ENCODE measurements at regions not wholly inside any gene's neighbourhood (a gene's known extent, or its start where the extent isn't known, plus 50 kb on each side); places are given as distances from the start of the nearest gene placed in this dataset.

- ATAC-seq (no peak), DNase-seq (peak; percentile 16)
- H3K4me2 ChIP-seq (ENCODE audit: low read length): no peak overlapping the region
- H3K9me3 ChIP-seq (ENCODE audit: low read length): peaks cover 8% of the 10 kb centered on the region; the same call in 1 of the 2 replicates
- H3K27ac ChIP-seq (ENCODE audit: low read length): no peak overlapping the region
- H2AFZ ChIP-seq (ENCODE audit: low read length): no peak overlapping the region
- no peaks in the 10 kb centered on the region for H3K9me2 ChIP-seq (replicated peaks; ENCODE audit: low read length)
- H3K36me3 ChIP-seq (ENCODE audit: low read depth, low read length): no peaks in the 10 kb centered on the region
- H4K20me1 ChIP-seq (ENCODE audit: low read length): no peaks in the 10 kb centered on the region
- no TSS peak for BruUV-seq (replicated peaks)
- H3F3A ChIP-seq (ENCODE audit: low read length, unreplicated experiment): no peaks in the 10 kb centered on the region
- no peak overlapping the region for H3K9ac ChIP-seq (ENCODE audit: low read length)
- intact Hi-C loops (cut with micrococcal nuclease): no loop called here
- CTCF ChIA-PET: no interaction called here
- no peak overlapping the region for H3K4me3 ChIP-seq (ENCODE audit: low read length)
- POLR2A ChIA-PET (ENCODE audit: unreplicated experiment): no interaction called here
- no peaks in the 10 kb centered on the region for H3K4me1 ChIP-seq (ENCODE audit: insufficient read depth, low read length)
- H3K27me3 ChIP-seq (ENCODE audit: low read length): no peaks in the 10 kb centered on the region
- TF ChIP-seq EZH2phosphoT487 (IDR thresholded peaks at IDR 0.05; ENCODE audit: borderline replicate concordance, low read length) (no peak), CTCF (conservative IDR thresholded peaks at IDR 0.05; ENCODE audit: low read depth, low read length) (no peak), EZH2 (IDR thresholded peaks at IDR 0.05; ENCODE audit: low read length, unreplicated experiment) (no peak)
- no peaks in the 10 kb centered on the region for H3K79me2 ChIP-seq (ENCODE audit: low read length)
These were observed 267.2 kb upstream of the MTNR1B start for GRCh38 chr11:92702037-92702804.

GRCh38 chr11:92702805-92703448 is 266.5 kb upstream of the MTNR1B start:
- H2AFZ ChIP-seq (ENCODE audit: low read length): no peak overlapping the region
- no peaks in the 10 kb centered on the region for H3K4me1 ChIP-seq (ENCODE audit: insufficient read depth, low read length)
- no peak for TF ChIP-seq EZH2phosphoT487 (IDR thresholded peaks at IDR 0.05; ENCODE audit: borderline replicate concordance, low read length)
- no peak for TF ChIP-seq EZH2 (IDR thresholded peaks at IDR 0.05; ENCODE audit: low read length, unreplicated experiment)
- no peak for TF ChIP-seq CTCF (conservative IDR thresholded peaks at IDR 0.05; ENCODE audit: low read depth, low read length)
- no TSS peak for BruUV-seq (replicated peaks)
- ATAC-seq (no peak), DNase-seq (peak; percentile 32)
- H3K27me3 ChIP-seq (ENCODE audit: low read length): no peaks in the 10 kb centered on the region
- H3K9me2 ChIP-seq (replicated peaks; ENCODE audit: low read length): no peaks in the 10 kb centered on the region
- no peaks in the 10 kb centered on the region for H3F3A ChIP-seq (ENCODE audit: low read length, unreplicated experiment)
- intact Hi-C loops (cut with micrococcal nuclease): no loop called here
- H3K4me3 ChIP-seq (ENCODE audit: low read length): no peak overlapping the region
- POLR2A ChIA-PET (ENCODE audit: unreplicated experiment): no interaction called here
- no peaks in the 10 kb centered on the region for H3K79me2 ChIP-seq (ENCODE audit: low read length)
- H3K36me3 ChIP-seq (ENCODE audit: low read depth, low read length): no peaks in the 10 kb centered on the region
- no peak overlapping the region for H3K9ac ChIP-seq (ENCODE audit: low read length)
- H4K20me1 ChIP-seq (ENCODE audit: low read length): no peaks in the 10 kb centered on the region
- CTCF ChIA-PET: no interaction called here
- H3K4me2 ChIP-seq (ENCODE audit: low read length): no peak overlapping the region
- H3K9me3 ChIP-seq (ENCODE audit: low read length): peaks cover 8% of the 10 kb centered on the region; the same call in 1 of the 2 replicates
- H3K27ac ChIP-seq (ENCODE audit: low read length): peak overlapping the region; percentile 28

- ChIA-PET POLR2A (ENCODE audit: unreplicated experiment) (no interaction called here), CTCF (no interaction called here)
- Histone ChIP-seq H3K79me2 (ENCODE audit: low read length) (no peaks in the 10 kb centered on the region), H3K27ac (ENCODE audit: low read length) (peak overlapping the region; percentile 28), H3K4me1 (ENCODE audit: insufficient read depth, low read length) (no peaks in the 10 kb centered on the region), H3K27me3 (ENCODE audit: low read length) (no peaks in the 10 kb centered on the region), H2AFZ (ENCODE audit: low read length) (no peak overlapping the region), H3K4me2 (ENCODE audit: low read length) (no peak overlapping the region), H3K4me3 (ENCODE audit: low read length) (no peak overlapping the region), H3K9me3 (ENCODE audit: low read length) (peaks cover 8% of the 10 kb centered on the region; the same call in 1 of the 2 replicates), H3F3A (ENCODE audit: low read length, unreplicated experiment) (no peaks in the 10 kb centered on the region), H3K36me3 (ENCODE audit: low read depth, low read length) (no peaks in the 10 kb centered on the region), H3K9me2 (replicated peaks; ENCODE audit: low read length) (no peaks in the 10 kb centered on the region), H3K9ac (ENCODE audit: low read length) (no peak overlapping the region), H4K20me1 (ENCODE audit: low read length) (no peaks in the 10 kb centered on the region)
- ATAC-seq (no peak), DNase-seq (peak; percentile 10)
- intact Hi-C loops (cut with micrococcal nuclease): no loop called here
- no TSS peak for BruUV-seq (replicated peaks)
- TF ChIP-seq EZH2phosphoT487 (IDR thresholded peaks at IDR 0.05; ENCODE audit: borderline replicate concordance, low read length) (no peak), EZH2 (IDR thresholded peaks at IDR 0.05; ENCODE audit: low read length, unreplicated experiment) (no peak), CTCF (conservative IDR thresholded peaks at IDR 0.05; ENCODE audit: low read depth, low read length) (no peak)
These were observed 266.0 kb upstream of the MTNR1B start for GRCh38 chr11:92703449-92703830.
